ENCODE measurements at regions not wholly inside any gene's neighbourhood (a gene's known extent, or its start where the extent isn't known, plus 50 kb on each side); places are given as distances from the start of the nearest gene placed in this dataset.
"Not testable (repeated sequence)": the region's sequence is repeated elsewhere in the genome, so short reads cannot be mapped to it uniquely, and the experiment has no call there.

DNA sequence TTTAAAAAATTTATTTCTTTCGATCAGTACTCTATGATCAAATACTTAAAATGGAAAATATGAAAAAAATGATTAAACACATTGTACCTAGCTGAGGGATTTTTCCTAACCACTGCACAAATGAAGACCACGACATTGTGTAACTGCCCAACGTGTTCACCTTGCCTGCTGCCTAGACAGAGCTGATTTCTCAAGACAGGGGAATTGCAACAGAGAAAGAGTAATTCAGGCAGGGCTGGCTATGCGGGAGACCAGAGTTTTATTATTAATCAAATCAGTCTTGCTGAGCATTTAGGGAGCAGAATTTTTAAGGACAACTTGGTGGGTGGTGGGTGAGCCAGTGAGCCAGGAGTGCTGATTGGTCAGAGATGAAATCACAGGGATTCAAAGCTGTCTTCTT lies 1290.8 kb downstream of the RPIA start:
- TF ChIP-seq, protein P1, sequence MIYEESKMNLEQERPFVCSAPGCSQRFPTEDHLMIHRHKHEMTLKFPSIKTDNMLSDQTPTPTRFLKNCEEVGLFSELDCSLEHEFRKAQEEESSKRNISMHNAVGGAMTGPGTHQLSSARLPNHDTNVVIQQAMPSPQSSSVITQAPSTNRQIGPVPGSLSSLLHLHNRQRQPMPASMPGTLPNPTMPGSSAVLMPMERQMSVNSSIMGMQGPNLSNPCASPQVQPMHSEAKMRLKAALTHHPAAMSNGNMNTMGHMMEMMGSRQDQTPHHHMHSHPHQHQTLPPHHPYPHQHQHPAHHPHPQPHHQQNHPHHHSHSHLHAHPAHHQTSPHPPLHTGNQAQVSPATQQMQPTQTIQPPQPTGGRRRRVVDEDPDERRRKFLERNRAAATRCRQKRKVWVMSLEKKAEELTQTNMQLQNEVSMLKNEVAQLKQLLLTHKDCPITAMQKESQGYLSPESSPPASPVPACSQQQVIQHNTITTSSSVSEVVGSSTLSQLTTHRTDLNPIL (CRISPR knock-in tag; IDR thresholded peaks at IDR 0.05; ENCODE audit: low read depth) = not testable (repeated sequence)
- TF ChIP-seq GLIS3 (CRISPR knock-in tag; IDR thresholded peaks at IDR 0.05); CSDC2 (CRISPR knock-in tag; IDR thresholded peaks at IDR 0.05); ZNF565 (CRISPR knock-in tag; conservative IDR thresholded peaks at IDR 0.05; ENCODE audit: low read depth): not testable (repeated sequence)
- TF ChIP-seq, protein P2, sequence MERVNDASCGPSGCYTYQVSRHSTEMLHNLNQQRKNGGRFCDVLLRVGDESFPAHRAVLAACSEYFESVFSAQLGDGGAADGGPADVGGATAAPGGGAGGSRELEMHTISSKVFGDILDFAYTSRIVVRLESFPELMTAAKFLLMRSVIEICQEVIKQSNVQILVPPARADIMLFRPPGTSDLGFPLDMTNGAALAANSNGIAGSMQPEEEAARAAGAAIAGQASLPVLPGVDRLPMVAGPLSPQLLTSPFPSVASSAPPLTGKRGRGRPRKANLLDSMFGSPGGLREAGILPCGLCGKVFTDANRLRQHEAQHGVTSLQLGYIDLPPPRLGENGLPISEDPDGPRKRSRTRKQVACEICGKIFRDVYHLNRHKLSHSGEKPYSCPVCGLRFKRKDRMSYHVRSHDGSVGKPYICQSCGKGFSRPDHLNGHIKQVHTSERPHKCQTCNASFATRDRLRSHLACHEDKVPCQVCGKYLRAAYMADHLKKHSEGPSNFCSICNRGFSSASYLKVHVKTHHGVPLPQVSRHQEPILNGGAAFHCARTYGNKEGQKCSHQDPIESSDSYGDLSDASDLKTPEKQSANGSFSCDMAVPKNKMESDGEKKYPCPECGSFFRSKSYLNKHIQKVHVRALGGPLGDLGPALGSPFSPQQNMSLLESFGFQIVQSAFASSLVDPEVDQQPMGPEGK (CRISPR knock-in tag; IDR thresholded peaks at IDR 0.05; ENCODE audit: borderline replicate concordance) = not testable (repeated sequence)
